ENCODE measurements at regions not wholly inside any gene's neighbourhood (a gene's known extent, or its start where the extent isn't known, plus 50 kb on each side); places are given as distances from the start of the nearest gene placed in this dataset.
"Not testable (repeated sequence)": the region's sequence is repeated elsewhere in the genome, so short reads cannot be mapped to it uniquely, and the experiment has no call there.

GRCh38 chr7:131665021-131665420 is 108.6 kb upstream of the PODXL start:
- Histone ChIP-seq H3K9me3 (ENCODE audit: low read depth, low read length) (no peaks in the 10 kb centered on the region), H3K27me3 (ENCODE audit: insufficient read depth, low read length) (no peaks in the 10 kb centered on the region), H3K4me3 (ENCODE audit: insufficient read depth, low read length) (no peak overlapping the region), H3K79me2 (ENCODE audit: insufficient read depth, low read length) (no peaks in the 10 kb centered on the region), H3K27ac (ENCODE audit: low read depth, low read length) (no peak overlapping the region), H3K36me3 (ENCODE audit: insufficient read depth, low read length) (no peaks in the 10 kb centered on the region), H4K20me1 (ENCODE audit: insufficient read depth, low read length) (no peaks in the 10 kb centered on the region), H3K4me1 (ENCODE audit: insufficient read depth, low read length) (no peaks in the 10 kb centered on the region), H2AFZ (ENCODE audit: low read length) (no peak overlapping the region), H3K4me2 (ENCODE audit: insufficient read depth, low read length) (no peak overlapping the region)
- DNase-seq (ENCODE audit: insufficient read length, low spot score, missing footprints): no peak
- TF ChIP-seq, protein P1, sequence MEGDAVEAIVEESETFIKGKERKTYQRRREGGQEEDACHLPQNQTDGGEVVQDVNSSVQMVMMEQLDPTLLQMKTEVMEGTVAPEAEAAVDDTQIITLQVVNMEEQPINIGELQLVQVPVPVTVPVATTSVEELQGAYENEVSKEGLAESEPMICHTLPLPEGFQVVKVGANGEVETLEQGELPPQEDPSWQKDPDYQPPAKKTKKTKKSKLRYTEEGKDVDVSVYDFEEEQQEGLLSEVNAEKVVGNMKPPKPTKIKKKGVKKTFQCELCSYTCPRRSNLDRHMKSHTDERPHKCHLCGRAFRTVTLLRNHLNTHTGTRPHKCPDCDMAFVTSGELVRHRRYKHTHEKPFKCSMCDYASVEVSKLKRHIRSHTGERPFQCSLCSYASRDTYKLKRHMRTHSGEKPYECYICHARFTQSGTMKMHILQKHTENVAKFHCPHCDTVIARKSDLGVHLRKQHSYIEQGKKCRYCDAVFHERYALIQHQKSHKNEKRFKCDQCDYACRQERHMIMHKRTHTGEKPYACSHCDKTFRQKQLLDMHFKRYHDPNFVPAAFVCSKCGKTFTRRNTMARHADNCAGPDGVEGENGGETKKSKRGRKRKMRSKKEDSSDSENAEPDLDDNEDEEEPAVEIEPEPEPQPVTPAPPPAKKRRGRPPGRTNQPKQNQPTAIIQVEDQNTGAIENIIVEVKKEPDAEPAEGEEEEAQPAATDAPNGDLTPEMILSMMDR (IDR thresholded peaks at IDR 0.05; ENCODE audit: extremely low read depth, low read depth, low read length): no peak

DNA sequence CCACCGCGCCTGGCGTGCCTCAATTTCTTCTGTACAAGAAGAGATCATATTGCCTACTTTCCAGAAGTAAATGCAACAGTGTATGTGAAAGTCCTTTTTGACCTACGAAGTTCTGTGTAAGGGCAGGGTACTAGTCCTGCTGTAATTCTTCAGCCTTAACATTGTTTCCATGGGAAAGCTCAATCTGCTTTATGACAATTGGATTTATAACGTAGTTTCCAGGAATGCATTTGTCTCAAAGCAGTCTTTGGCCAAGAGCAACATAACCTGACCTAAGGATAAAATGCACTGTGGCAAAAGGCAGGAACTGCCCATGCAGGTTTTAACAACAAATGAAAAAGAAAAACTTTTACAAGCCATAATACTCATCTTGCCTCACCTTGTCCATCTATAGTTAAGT is 108.1 kb upstream of the PODXL start:
- no peaks in the 10 kb centered on the region for H3K4me1 ChIP-seq (ENCODE audit: insufficient read depth, low read length)
- no peaks in the 10 kb centered on the region for H4K20me1 ChIP-seq (ENCODE audit: insufficient read depth, low read length)
- H3K36me3 ChIP-seq (ENCODE audit: insufficient read depth, low read length): no peaks in the 10 kb centered on the region
- H3K9me3 ChIP-seq (ENCODE audit: low read depth, low read length): no peaks in the 10 kb centered on the region
- no peak for DNase-seq (ENCODE audit: insufficient read length, low spot score, missing footprints)
- H3K27me3 ChIP-seq (ENCODE audit: insufficient read depth, low read length): no peaks in the 10 kb centered on the region
- no peak overlapping the region for H3K27ac ChIP-seq (ENCODE audit: low read depth, low read length)
- H3K4me3 ChIP-seq (ENCODE audit: insufficient read depth, low read length): no peak overlapping the region
- no peak overlapping the region for H2AFZ ChIP-seq (ENCODE audit: low read length)
- no peak overlapping the region for H3K4me2 ChIP-seq (ENCODE audit: insufficient read depth, low read length)
- TF ChIP-seq, protein P1 (IDR thresholded peaks at IDR 0.05; ENCODE audit: extremely low read depth, low read depth, low read length): no peak
- H3K79me2 ChIP-seq (ENCODE audit: insufficient read depth, low read length): no peaks in the 10 kb centered on the region

DNA sequence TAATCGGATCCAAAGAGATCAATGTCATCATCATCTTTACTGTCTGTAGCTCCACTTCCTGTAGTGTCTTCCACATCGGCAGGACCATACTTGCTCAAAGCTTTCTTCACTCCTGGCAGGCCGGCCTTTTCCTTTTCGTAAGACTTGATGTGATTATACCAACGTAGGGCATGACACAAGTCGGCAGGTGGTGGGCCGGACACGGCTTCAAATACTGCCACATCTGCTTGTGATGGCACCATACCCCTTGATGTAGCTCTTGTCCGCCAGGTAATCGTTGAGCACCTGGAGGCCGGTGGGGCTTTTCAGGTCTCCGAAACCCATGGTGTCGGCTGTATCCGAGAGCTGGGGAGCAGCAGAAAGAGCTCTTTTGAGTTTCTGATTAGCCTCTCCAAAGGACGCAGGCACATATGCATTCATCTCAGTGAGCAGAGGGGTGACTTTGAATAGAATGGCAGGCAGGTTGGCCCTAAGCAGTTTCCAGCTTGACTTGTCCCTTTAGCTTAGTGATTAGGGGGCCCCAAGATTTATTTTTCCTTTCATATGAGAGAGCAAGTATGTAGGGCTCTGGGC is 106.0 kb upstream of the PODXL start:
- H3K36me3 ChIP-seq (ENCODE audit: insufficient read depth, low read length); H3K4me1 ChIP-seq (ENCODE audit: insufficient read depth, low read length); H2AFZ ChIP-seq (ENCODE audit: low read length); DNase-seq (ENCODE audit: insufficient read length, low spot score, missing footprints); H4K20me1 ChIP-seq (ENCODE audit: insufficient read depth, low read length); H3K4me3 ChIP-seq (ENCODE audit: insufficient read depth, low read length); H3K9me3 ChIP-seq (ENCODE audit: low read depth, low read length); H3K79me2 ChIP-seq (ENCODE audit: insufficient read depth, low read length); H3K27ac ChIP-seq (ENCODE audit: low read depth, low read length); H3K4me2 ChIP-seq (ENCODE audit: insufficient read depth, low read length); H3K27me3 ChIP-seq (ENCODE audit: insufficient read depth, low read length): not testable (repeated sequence)

DNA sequence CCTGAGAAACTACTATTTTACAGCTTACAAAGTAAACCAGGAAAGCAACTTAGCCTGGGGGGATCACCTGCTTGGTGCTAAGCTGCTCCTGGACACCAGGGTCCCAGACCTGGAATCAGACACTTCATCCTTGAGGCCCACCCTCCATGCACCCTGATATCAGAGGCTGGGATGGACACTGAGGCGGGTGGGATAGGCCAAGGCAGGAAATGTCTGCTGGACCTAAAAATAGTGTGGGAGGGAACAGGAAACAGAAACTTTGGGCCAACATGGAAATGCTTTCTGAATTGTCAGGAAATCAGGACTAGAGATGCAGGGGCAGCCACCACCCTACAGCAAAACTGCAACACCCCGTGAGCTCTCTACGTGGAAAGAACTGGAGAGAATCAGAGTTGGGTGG is 101.5 kb upstream of the PODXL start:
- TF ChIP-seq, protein P1 (IDR thresholded peaks at IDR 0.05; ENCODE audit: extremely low read depth, low read depth, low read length): no peak
- no peak overlapping the region for H3K27ac ChIP-seq (ENCODE audit: low read depth, low read length)
- DNase-seq (ENCODE audit: insufficient read length, low spot score, missing footprints): no peak
- H2AFZ ChIP-seq (ENCODE audit: low read length): peak overlapping the region; percentile 27
- H4K20me1 ChIP-seq (ENCODE audit: insufficient read depth, low read length): no peaks in the 10 kb centered on the region
- no peak overlapping the region for H3K4me3 ChIP-seq (ENCODE audit: insufficient read depth, low read length)
- H3K27me3 ChIP-seq (ENCODE audit: insufficient read depth, low read length): no peaks in the 10 kb centered on the region
- H3K79me2 ChIP-seq (ENCODE audit: insufficient read depth, low read length): no peaks in the 10 kb centered on the region
- H3K4me2 ChIP-seq (ENCODE audit: insufficient read depth, low read length): no peak overlapping the region
- no peaks in the 10 kb centered on the region for H3K9me3 ChIP-seq (ENCODE audit: low read depth, low read length)
- H3K4me1 ChIP-seq (ENCODE audit: insufficient read depth, low read length): peaks cover 10% of the 10 kb centered on the region
- H3K36me3 ChIP-seq (ENCODE audit: insufficient read depth, low read length): no peaks in the 10 kb centered on the region

All from osteoblast (primary cell).